ENCODE measurements at regions not wholly inside any gene's neighbourhood (a gene's known extent, or its start where the extent isn't known, plus 50 kb on each side); places are given as distances from the start of the nearest gene placed in this dataset.

- H3K4me1 Mint-ChIP-seq, result peaks cover 2% of the 10 kb centered on the region; the same call in 1 of the 3 replicates
- Histone ChIP-seq H2AFZ (no peak overlapping the region), H3K4me2 (no peak overlapping the region), H3K27ac (ENCODE audit: low read depth) (no peak overlapping the region), H3K36me3 (ENCODE audit: insufficient read depth) (no peaks in the 10 kb centered on the region), H3K79me2 (replicated peaks; ENCODE audit: insufficient read depth) (no peaks in the 10 kb centered on the region), H3K9me2 (ENCODE audit: insufficient read depth) (no peaks in the 10 kb centered on the region), H3K4me1 (ENCODE audit: insufficient read depth) (no peaks in the 10 kb centered on the region), H3K4me3 (no peak overlapping the region), H3K27me3 (ENCODE audit: insufficient read depth) (no peaks in the 10 kb centered on the region), H3F3A (replicated peaks; ENCODE audit: low read depth) (no peaks in the 10 kb centered on the region), H4K20me1 (replicated peaks; ENCODE audit: insufficient read depth) (no peaks in the 10 kb centered on the region)
- TF ChIP-seq NANOG (IDR thresholded peaks at IDR 0.05; ENCODE audit: borderline replicate concordance), result no peak
- no peak for TF ChIP-seq POLR2AphosphoS5 (IDR thresholded peaks at IDR 0.05; ENCODE audit: low read depth)
- TF ChIP-seq EZH2 (IDR thresholded peaks at IDR 0.05; ENCODE audit: low read depth, unreplicated experiment), result no peak
- no peak for TF ChIP-seq CTCF (conservative IDR thresholded peaks at IDR 0.05; ENCODE audit: low read depth in 2 of 2)
- TF ChIP-seq ZNF462 (CRISPR knock-in tag; IDR thresholded peaks at IDR 0.05), result no peak
- TF ChIP-seq STAT1 (IDR thresholded peaks at IDR 0.05; ENCODE audit: unreplicated experiment), result no peak
- no peak for TF ChIP-seq EZH2phosphoT487 (IDR thresholded peaks at IDR 0.05; ENCODE audit: unreplicated experiment)
- TF ChIP-seq ETS1 (IDR thresholded peaks at IDR 0.05), result no peak
- TF ChIP-seq ZNF331 (CRISPR knock-in tag; IDR thresholded peaks at IDR 0.05; ENCODE audit: low read depth), result no peak
- no peak for TF ChIP-seq CREB1 (CRISPR knock-in tag; IDR thresholded peaks at IDR 0.05; ENCODE audit: low read depth)
- no peak for TF ChIP-seq JUNB (IDR thresholded peaks at IDR 0.05; ENCODE audit: unreplicated experiment)
- ATAC-seq (no peak), DNase-seq (ENCODE audit: low spot score) (no peak)
- H3K27ac Mint-ChIP-seq, result no peak overlapping the region
- H3K36me3 Mint-ChIP-seq (ENCODE audit: low read depth), result no peaks in the 10 kb centered on the region
- no peaks in the 10 kb centered on the region for H3K27me3 Mint-ChIP-seq (ENCODE audit: insufficient read depth, low read depth, poor library complexity)
- H3K9me3 Mint-ChIP-seq, result no peaks in the 10 kb centered on the region; the same call in 2 of the 3 replicates
- no peak overlapping the region for H3K4me3 Mint-ChIP-seq
These were observed 138.0 kb upstream of the ARID1B start for GRCh38 chr6:156639009-156639721.

Measured in GM23338 (cell line).